Neural cell (in vitro differentiated cells): ENCODE measurements at regions not wholly inside any gene's neighbourhood (a gene's known extent, or its start where the extent isn't known, plus 50 kb on each side); places are given as distances from the start of the nearest gene placed in this dataset.

Experiments
- CTCF ChIP-seq: fragments of 450-650 bp; IDR thresholded peaks from 2 replicates; pipeline ENCODE4 v1.5.1; 2014; ENCODE audit warnings: antibody characterized with exemption, mild to moderate bottlenecking, moderate library complexity; ENCODE audit not compliant: poor library complexity, severe bottlenecking
- EZH2 ChIP-seq: fragments of 200-600, 300-800 bp; shearing (Covaris generic), sonication (generic); IDR thresholded peaks from 2 replicates; pipeline ENCODE4 v1.6.1; 2014; ENCODE audit warnings: antibody characterized with exemption, low read length, borderline replicate concordance, mild to moderate bottlenecking; ENCODE audit not compliant: insufficient read depth, poor library complexity, severe bottlenecking

GRCh38 chr3:105923140-105923539 lies 54.3 kb upstream of the CBLB start:
- TF ChIP-seq EZH2, result no peak
- no peak for TF ChIP-seq CTCF
